DMS 273 (cell line): ENCODE measurements at regions not wholly inside any gene's neighbourhood (a gene's known extent, or its start where the extent isn't known, plus 50 kb on each side); places are given as distances from the start of the nearest gene placed in this dataset.
"Not testable (repeated sequence)": the region's sequence is repeated elsewhere in the genome, so short reads cannot be mapped to it uniquely, and the experiment has no call there.

Source experiments
- DNase-seq: peaks from one replicate; lab custom pipeline; 2025; ENCODE audit not compliant: unreplicated experiment; lab: John Stamatoyannopoulos, UW

DNA sequence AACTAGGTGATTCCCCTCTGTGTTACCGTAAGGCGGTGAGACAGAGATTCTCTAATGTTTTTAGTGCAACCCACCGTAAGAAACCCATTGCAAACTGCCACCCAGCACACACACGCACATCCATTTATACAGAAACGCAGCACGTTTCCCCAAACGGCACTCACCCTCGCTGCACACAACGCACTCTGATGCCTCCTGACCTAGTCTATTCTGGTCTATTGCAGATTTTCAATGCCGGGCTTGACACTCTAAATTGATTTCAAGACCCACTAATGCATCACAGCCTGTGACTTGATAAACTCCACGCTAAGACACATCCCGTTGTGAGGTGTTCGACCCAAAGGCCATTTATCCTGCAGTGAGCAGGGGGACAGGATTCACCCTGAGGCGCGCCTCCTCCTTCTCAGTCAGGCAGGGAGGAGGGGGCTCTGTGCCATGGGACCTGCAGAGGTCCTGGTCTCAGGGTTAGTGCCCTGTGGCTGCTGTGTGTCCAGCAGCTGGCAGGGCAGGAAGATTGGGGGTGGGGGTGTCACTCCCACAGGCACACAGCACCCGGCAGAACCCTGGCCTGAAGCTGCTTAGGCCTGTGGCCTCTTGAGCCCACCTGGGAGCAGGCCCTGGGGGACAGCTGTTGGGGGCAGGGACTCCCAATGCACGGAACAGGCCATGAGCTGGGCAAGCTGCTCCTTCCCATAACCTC is 335.6 kb downstream of the PREX1 start:
- DNase-seq, result no peak

GRCh38 chr20:48490961-48491831 is 336.6 kb downstream of the PREX1 start:
- DNase-seq, result peak; percentile 46

GRCh38 chr20:48490341-48490740 is 337.5 kb downstream of the PREX1 start:
- DNase-seq, result not testable (repeated sequence)

- DNase-seq, result peak; percentile 96
These were observed 338.1 kb downstream of the PREX1 start for GRCh38 chr20:48489656-48490055.

- DNase-seq, result no peak
These were observed 338.7 kb downstream of the PREX1 start for GRCh38 chr20:48489046-48489463.

DNA sequence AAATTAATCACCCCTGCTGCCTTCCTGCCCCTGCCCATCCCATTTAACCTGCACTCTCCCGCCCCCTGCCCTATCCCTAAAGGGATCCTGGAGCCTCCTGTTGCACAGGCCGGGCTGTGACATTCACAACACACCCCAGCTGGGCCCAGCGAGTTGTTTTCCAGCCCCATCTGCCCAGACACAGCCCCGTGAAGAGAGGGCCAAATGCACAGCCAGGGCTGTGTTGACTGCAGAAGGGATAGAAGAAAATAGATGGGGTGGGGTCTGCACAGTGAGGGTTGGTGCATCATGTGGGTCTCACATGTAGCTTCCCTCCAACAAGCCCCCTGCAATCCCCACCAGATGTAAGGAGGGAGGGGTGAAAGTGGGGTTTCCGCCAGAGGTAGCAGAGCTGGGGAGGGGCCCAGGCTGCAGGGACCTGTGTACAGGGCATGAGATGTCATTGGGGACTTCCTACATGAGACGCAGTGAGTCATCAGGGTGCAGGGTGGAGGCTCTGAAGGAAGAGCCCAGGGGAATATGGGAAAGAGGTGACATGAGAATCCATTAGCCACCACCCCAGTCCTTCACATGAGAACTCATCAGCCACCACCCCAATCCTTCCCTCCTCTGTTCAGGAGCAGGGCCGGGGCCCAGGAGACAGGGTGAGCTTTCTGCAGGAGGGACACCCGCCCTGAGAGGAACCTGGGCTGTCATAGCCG is 339.3 kb downstream of the PREX1 start:
- peak; percentile 65 for DNase-seq

GRCh38 chr20:48486065-48486464 is 341.7 kb downstream of the PREX1 start:
- DNase-seq, result no peak

DNA sequence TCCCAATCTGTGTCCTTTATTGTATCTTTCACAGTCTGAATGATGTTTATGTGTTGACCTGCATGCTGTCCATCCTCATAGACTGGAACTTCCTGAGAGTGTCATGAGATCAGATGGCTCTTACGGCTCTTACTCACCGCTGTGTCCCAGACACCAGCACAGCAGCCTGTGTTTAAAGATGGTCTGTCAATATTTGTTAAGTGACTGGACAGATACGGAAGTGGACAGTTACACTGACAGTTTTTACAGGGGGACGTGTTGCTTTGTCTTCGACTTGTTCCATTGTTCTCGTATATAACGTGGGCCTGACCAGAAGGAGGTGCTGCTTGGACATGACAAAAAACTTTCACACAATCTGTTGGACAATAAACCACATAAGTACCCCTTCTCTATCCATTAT is 342.6 kb downstream of the PREX1 start:
- DNase-seq, result not testable (repeated sequence)

GRCh38 chr20:48483334-48484066 is 344.3 kb downstream of the PREX1 start:
- DNase-seq, result no peak

DNA sequence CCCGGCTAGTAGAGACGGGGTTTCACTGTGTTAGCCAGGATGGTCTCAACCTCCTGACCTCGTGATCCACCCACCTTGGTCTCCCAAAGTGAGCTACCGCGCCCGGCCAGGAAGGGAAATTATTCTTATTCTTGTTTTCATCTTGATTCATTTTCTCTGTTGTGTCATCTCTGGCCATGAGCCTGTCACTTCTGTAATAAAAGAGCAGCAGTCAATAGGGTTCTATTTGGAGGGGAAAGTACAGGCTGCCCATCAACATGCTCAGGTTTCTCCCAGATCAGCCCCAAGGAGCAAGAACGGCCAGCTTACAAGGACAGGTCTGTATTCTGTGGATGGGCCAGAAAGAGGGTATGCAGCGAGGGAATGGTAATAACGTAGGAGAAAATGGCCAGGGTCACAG is 345.0 kb downstream of the PREX1 start:
- DNase-seq, result no peak

DNA sequence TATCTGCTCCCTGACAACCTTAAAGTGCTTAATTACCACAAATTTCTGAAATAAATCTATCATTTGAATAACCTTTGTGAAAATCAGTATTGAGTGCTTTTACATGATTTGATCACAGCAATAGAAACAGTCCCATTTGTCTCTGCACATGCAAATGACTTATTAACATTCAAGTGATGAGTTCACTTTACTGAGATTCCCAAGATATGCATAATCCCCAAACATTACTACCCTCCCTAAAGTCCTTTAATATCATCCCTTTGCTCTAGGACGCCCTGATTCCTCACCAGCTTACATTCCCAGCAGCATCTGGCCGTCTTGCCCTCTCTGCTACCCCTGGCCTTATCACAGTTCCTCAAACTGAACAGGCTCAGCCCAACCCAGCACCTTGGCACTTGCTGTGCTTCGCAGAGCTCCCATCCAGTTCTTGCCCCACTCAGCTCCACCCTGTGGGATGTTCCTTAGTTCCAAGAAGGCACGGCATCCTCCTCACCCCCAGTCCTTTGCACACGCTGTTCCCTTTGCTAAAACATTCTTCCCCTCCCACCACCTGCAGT is 347.5 kb downstream of the PREX1 start:
- no peak for DNase-seq

DNA sequence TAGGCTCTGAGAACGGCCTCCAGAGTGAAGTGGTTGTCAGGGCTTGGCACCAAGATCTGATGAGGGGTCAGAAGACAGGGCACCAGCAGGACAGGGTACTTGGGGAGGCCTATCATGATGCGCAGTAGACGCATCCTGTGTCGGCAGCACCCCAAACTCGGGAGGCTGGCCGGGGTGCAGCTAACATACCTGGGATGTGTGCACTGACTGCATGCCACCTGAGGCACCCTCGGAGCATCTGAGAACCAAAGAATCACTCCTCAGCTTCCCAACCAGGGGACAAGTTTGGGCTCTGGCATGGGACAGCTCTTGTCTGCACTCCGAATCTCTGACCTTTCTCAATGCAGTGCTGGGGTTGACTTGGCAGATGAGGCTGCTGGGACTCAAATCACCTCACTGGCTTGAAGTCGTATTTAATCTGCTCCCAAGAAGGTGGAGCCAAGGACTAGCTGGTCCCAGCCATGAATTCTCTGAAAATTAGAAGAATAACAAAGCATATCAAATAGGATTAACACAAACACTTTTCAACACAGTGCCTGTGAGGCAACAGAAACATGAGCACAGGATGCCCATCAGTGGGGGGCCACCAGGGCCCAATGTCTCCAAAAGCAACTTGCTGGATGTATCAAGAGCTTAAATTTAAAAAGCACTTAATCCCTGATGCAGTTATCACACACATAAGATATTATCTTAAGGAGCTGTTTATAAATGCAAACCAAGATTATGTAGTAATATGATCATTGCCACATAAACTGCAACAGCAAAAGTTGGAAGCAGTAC is 348.8 kb downstream of the PREX1 start:
- DNase-seq, result no peak

DNA sequence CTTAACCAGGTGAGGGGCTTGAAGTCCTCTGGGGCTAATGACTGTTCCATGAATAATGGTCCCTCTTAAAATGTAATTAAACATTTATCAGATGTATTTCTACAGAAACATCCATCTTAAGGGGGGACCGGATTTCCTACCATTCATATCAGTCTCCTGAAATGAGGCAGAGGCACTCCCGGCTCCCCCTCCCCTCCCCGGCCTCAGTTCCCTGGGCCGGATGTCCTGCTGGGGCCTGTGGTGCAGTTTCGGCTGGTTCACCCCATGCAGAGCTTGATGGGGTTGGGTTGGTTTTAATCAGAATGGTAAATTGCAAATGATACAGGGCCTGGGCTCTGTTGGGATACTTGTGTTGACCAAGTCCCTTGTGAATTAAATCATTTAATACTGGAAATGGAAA is 349.4 kb downstream of the PREX1 start:
- DNase-seq, result no peak

- no peak for DNase-seq
These were observed 350.9 kb downstream of the PREX1 start for GRCh38 chr20:48476854-48477253.

DNA sequence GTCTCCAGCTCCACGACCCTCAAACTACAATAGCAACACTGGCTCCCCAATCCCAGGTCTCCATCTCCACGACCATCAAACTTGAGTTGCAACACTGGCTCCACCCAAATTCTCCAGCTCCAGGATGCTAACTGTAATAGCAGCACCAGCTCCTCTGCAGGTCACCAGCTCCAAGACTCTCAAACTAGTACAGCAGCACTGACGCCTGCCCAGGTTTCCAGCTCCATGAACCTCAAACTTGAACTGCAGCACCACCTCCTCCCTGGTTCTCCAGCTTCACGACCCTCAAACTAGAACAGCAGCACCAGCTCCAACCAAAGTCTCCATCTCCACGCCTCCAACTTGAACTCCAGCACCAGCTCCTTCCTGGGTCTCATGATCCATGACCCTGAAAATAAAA is 353.8 kb downstream of the PREX1 start:
- no peak for DNase-seq

- DNase-seq, result no peak
These were observed 355.9 kb downstream of the PREX1 start for GRCh38 chr20:48471759-48472408.

- DNase-seq, result no peak
These were observed 356.6 kb downstream of the PREX1 start for GRCh38 chr20:48471176-48471575.

- no peak for DNase-seq
These were observed 357.7 kb downstream of the PREX1 start for GRCh38 chr20:48470141-48470540.

- no peak for DNase-seq
These were observed 358.8 kb downstream of the PREX1 start for GRCh38 chr20:48469026-48469425.
